ENCODE measurements at regions not wholly inside any gene's neighbourhood (a gene's known extent, or its start where the extent isn't known, plus 50 kb on each side); places are given as distances from the start of the nearest gene placed in this dataset.

DNA sequence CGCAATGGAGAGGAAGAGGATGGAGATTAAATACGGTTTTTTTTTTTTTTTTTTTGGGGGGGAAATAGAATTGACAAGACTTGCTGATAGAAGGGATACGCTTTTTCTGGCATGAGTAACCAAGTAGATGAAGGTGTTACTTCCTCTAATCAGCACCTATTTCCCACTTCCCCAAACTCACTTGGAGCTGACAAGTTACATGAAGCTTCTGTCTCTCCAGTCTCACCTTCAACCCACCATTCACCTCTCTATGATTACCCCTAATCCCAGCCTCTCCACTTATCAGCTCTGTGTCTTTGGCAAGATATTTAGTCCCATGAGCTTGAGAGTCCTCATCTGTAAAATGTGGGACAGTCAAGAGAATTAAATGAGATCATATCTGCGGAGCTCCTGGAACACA lies 185.9 kb upstream of the HS3ST3A1 start:
- Histone ChIP-seq H3K4me3 (no peak overlapping the region), H3K27me3 (no peaks in the 10 kb centered on the region), H3K4me1 (no peaks in the 10 kb centered on the region), H3K36me3 (no peaks in the 10 kb centered on the region), H3K27ac (no peak overlapping the region), H3K9me3 (no peaks in the 10 kb centered on the region)
- no peak for TF ChIP-seq POLR2A (IDR thresholded peaks at IDR 0.05)
- TF ChIP-seq, protein P1, sequence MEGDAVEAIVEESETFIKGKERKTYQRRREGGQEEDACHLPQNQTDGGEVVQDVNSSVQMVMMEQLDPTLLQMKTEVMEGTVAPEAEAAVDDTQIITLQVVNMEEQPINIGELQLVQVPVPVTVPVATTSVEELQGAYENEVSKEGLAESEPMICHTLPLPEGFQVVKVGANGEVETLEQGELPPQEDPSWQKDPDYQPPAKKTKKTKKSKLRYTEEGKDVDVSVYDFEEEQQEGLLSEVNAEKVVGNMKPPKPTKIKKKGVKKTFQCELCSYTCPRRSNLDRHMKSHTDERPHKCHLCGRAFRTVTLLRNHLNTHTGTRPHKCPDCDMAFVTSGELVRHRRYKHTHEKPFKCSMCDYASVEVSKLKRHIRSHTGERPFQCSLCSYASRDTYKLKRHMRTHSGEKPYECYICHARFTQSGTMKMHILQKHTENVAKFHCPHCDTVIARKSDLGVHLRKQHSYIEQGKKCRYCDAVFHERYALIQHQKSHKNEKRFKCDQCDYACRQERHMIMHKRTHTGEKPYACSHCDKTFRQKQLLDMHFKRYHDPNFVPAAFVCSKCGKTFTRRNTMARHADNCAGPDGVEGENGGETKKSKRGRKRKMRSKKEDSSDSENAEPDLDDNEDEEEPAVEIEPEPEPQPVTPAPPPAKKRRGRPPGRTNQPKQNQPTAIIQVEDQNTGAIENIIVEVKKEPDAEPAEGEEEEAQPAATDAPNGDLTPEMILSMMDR (IDR thresholded peaks at IDR 0.05), result no peak
- DNase-seq, result no peak

DNA sequence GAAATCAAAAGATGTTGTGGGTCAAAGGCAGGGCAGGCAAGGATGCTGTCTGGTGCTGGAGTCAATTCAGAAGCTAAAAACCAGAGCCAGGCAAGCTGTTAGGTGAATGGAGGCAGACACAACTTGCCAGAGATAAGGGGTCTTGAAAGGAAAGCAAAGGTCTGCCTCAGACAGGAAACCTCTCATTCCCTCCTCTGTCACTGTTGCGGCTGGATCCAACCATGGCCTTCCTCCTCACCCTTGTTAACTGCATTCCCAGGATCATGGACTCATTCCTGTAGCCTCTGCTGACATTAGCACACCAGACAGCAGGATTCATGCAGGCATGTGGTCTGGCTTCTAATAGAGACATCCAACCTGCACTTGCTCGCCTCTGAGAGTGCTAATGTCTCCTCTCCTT lies 186.7 kb upstream of the HS3ST3A1 start:
- Histone ChIP-seq H3K9me3 (no peaks in the 10 kb centered on the region), H3K36me3 (no peaks in the 10 kb centered on the region), H3K4me1 (no peaks in the 10 kb centered on the region), H3K27ac (no peak overlapping the region), H3K27me3 (no peaks in the 10 kb centered on the region), H3K4me3 (no peak overlapping the region)
- DNase-seq, result no peak
- TF ChIP-seq, protein P1 (IDR thresholded peaks at IDR 0.05), result no peak
- TF ChIP-seq POLR2A (IDR thresholded peaks at IDR 0.05), result no peak

- Histone ChIP-seq H3K4me3 (no peak overlapping the region), H3K27me3 (no peaks in the 10 kb centered on the region), H3K9me3 (no peaks in the 10 kb centered on the region), H3K4me1 (no peaks in the 10 kb centered on the region), H3K36me3 (no peaks in the 10 kb centered on the region), H3K27ac (no peak overlapping the region)
- no peak for DNase-seq
- TF ChIP-seq, protein P1 (IDR thresholded peaks at IDR 0.05), result no peak
- TF ChIP-seq POLR2A (IDR thresholded peaks at IDR 0.05), result no peak
Measured at GRCh38 chr17:13792314-13792713, 190.6 kb upstream of the HS3ST3A1 start.

- H3K4me3 ChIP-seq, result no peak overlapping the region
- H3K36me3 ChIP-seq, result no peaks in the 10 kb centered on the region
- TF ChIP-seq POLR2A (IDR thresholded peaks at IDR 0.05), result no peak
- TF ChIP-seq, protein P1 (IDR thresholded peaks at IDR 0.05), result no peak
- no peaks in the 10 kb centered on the region for H3K9me3 ChIP-seq
- H3K4me1 ChIP-seq, result no peaks in the 10 kb centered on the region
- DNase-seq, result no peak
- no peaks in the 10 kb centered on the region for H3K27me3 ChIP-seq
- H3K27ac ChIP-seq, result no peak overlapping the region
Measured at GRCh38 chr17:13793951-13794350, 192.2 kb upstream of the HS3ST3A1 start.

DNA sequence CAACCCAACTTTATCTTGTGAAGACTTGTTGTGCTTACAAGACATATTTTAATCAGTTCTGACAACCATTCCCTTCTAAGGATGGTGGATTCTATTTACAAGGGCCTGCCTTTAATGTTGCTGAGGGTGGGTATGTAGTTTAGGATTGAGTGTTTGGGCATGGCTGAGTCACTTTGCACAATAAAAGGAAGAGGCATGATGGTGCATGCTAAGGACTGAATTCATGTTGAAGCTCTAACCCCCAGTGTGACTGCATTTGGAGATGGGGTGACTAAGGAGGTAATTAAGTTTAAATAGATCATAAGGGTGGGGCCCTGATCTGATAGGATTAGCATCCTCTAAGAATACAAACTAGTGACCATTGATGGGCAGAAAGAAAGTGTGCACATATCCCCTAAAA lies 196.1 kb upstream of the HS3ST3A1 start:
- TF ChIP-seq POLR2A (IDR thresholded peaks at IDR 0.05), result no peak
- TF ChIP-seq, protein P1 (IDR thresholded peaks at IDR 0.05), result no peak
- Histone ChIP-seq H3K27ac (no peak overlapping the region), H3K27me3 (no peaks in the 10 kb centered on the region), H3K4me3 (no peak overlapping the region), H3K4me1 (no peaks in the 10 kb centered on the region), H3K9me3 (no peaks in the 10 kb centered on the region), H3K36me3 (no peaks in the 10 kb centered on the region)
- no peak for DNase-seq

DNA sequence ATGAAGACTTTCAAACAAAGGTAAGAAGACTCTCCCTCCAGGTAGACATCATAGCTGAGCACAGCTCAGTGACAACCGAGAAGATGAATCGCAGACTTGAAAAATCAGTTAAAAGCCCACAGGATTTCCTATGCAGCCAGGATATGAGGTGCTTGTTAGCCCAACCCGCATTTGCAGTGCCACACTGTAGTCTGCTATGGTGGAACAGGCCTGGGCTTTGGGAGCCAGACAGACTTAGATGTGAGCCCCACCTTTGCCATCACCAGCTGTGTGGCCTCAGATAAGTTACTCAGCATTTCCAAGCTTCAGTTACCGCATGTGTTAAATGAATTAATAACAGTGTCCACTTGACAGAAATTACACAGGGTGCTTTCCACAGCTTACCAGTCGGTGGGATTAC lies 204.4 kb upstream of the HS3ST3A1 start:
- DNase-seq, result no peak
- no peak overlapping the region for H3K4me3 ChIP-seq
- H3K27me3 ChIP-seq, result no peaks in the 10 kb centered on the region
- H3K9me3 ChIP-seq, result no peaks in the 10 kb centered on the region
- no peak for TF ChIP-seq POLR2A (IDR thresholded peaks at IDR 0.05)
- TF ChIP-seq, protein P1 (IDR thresholded peaks at IDR 0.05), result no peak
- no peaks in the 10 kb centered on the region for H3K36me3 ChIP-seq
- no peaks in the 10 kb centered on the region for H3K4me1 ChIP-seq
- no peak overlapping the region for H3K27ac ChIP-seq
